Brain microvascular endothelial cell (primary cell): ENCODE measurements at regions not wholly inside any gene's neighbourhood (a gene's known extent, or its start where the extent isn't known, plus 50 kb on each side); places are given as distances from the start of the nearest gene placed in this dataset.

Source experiments
- DNase-seq: peaks from one replicate; pipeline ENCODE4 v3.0.0-alpha.2; 2020
- H3K27ac ChIP-seq: fragments of 250-450 bp; sonication (Bioruptor Pico); 2 replicates; pipeline ENCODE4 v1.5.1; 2020; ENCODE audit warnings: mild to moderate bottlenecking, moderate library complexity
- H3K27me3 ChIP-seq: fragments of 250-450 bp; sonication (Bioruptor Pico); replicated peaks from 2 replicates; pipeline ENCODE4 v1.5.1; 2020; ENCODE audit warnings: mild to moderate bottlenecking
- H3K36me3 ChIP-seq: fragments of 250-450 bp; sonication (Bioruptor Pico); replicated peaks from 2 replicates; pipeline ENCODE4 v1.5.1; 2020; ENCODE audit warnings: mild to moderate bottlenecking
- H3K4me3 ChIP-seq: 2 replicates; pipeline ENCODE4 v1.5.1; 2011; ENCODE audit warnings: low read depth, mild to moderate bottlenecking, control low read depth, low read length, moderate library complexity
- in situ Hi-C: cut with HindIII; loops from 2 replicates; pipeline ENCODE4 v1.10.0; 2017; ENCODE audit warnings: low sequenced_read_pairs, low pct_ligation_motif_present
- TF ChIP-seq, protein P1 (sequence below): IDR thresholded peaks from 2 replicates; pipeline ENCODE4 v1.5.1; 2011; ENCODE audit warnings: low read depth, mild to moderate bottlenecking, moderate library complexity, low read length, control low read depth, inconsistent platforms; ENCODE audit errors: missing control alignments

DNA sequence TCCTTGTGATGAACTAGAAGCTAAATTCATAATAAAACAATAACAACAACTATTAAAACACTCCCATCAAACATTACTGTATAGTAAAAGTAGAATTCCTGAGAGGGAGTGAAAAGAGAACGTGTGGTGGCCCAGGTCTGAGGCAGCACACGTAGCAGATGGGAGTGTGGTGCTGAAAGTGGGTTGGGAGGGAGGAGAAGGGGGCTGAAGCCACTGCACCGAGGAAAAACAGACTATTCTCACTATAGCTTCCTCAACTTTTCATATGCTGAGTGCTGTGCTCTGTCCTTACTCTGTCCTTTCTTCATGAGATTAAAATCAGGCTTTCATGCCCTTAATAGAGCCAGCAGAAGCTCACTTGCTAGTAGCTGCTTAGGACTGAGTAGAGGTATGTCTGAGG, 170.9 kb downstream of the PCSK1 start:
- H3K36me3 ChIP-seq: no peaks in the 10 kb centered on the region
- TF ChIP-seq, protein P1, sequence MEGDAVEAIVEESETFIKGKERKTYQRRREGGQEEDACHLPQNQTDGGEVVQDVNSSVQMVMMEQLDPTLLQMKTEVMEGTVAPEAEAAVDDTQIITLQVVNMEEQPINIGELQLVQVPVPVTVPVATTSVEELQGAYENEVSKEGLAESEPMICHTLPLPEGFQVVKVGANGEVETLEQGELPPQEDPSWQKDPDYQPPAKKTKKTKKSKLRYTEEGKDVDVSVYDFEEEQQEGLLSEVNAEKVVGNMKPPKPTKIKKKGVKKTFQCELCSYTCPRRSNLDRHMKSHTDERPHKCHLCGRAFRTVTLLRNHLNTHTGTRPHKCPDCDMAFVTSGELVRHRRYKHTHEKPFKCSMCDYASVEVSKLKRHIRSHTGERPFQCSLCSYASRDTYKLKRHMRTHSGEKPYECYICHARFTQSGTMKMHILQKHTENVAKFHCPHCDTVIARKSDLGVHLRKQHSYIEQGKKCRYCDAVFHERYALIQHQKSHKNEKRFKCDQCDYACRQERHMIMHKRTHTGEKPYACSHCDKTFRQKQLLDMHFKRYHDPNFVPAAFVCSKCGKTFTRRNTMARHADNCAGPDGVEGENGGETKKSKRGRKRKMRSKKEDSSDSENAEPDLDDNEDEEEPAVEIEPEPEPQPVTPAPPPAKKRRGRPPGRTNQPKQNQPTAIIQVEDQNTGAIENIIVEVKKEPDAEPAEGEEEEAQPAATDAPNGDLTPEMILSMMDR: no peak
- no peak overlapping the region for H3K27ac ChIP-seq
- no peak overlapping the region for H3K4me3 ChIP-seq
- no peak for DNase-seq
- in situ Hi-C loops: no loop called here
- H3K27me3 ChIP-seq: no peaks in the 10 kb centered on the region

GRCh38 chr5:96260009-96260408, 173.0 kb downstream of the PCSK1 start:
- DNase-seq: no peak
- in situ Hi-C loops: no loop called here
- TF ChIP-seq, protein P1: no peak
- Histone ChIP-seq H3K36me3 (no peaks in the 10 kb centered on the region), H3K27me3 (no peaks in the 10 kb centered on the region), H3K4me3 (no peak overlapping the region), H3K27ac (no peak overlapping the region)

DNA sequence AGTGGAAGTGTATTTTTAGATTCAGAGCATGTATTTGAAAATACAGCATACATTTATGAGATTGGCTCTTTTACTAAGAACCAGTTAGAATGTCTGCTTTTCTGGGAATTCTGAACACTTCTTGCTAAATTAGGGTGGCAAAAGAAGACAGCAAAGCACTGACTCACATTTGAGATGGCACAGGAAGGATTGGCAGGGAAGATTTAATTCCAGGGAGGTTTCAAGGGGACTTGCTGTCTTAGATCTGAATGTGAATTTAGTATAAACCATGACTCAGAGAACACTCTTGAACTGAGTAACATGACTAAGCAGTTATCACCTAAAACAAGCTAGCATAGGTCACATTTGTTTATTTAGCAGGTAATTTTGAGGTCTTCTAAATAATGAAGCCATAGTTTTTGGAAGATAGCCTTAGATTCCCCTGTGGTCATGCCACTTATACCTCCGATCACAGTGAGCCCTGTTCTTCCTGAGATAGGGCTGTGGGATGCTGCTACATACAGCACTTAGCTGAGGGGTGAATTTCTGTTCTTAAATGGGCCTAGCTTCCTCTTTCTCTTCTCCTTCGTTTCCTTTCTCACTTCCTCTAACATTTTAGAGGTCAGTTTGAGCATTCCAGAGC, 173.8 kb downstream of the PCSK1 start:
- TF ChIP-seq, protein P1: no peak
- Histone ChIP-seq H3K36me3 (no peaks in the 10 kb centered on the region), H3K27ac (peak overlapping the region; percentile 28)

GRCh38 chr5:96258692-96259091, 174.4 kb downstream of the PCSK1 start:
- H3K27ac ChIP-seq: peak overlapping the region; percentile 28
- in situ Hi-C loops: no loop called here
- H3K36me3 ChIP-seq: no peaks in the 10 kb centered on the region
- no peak overlapping the region for H3K4me3 ChIP-seq
- TF ChIP-seq, protein P1: no peak
- H3K27me3 ChIP-seq: no peaks in the 10 kb centered on the region
- no peak for DNase-seq

More for the DNA sequence above, 173.8 kb downstream of the PCSK1 start:
- no peak for DNase-seq
- H3K4me3 ChIP-seq: no peak overlapping the region
- in situ Hi-C loops: no loop called here
- no peaks in the 10 kb centered on the region for H3K27me3 ChIP-seq

DNA sequence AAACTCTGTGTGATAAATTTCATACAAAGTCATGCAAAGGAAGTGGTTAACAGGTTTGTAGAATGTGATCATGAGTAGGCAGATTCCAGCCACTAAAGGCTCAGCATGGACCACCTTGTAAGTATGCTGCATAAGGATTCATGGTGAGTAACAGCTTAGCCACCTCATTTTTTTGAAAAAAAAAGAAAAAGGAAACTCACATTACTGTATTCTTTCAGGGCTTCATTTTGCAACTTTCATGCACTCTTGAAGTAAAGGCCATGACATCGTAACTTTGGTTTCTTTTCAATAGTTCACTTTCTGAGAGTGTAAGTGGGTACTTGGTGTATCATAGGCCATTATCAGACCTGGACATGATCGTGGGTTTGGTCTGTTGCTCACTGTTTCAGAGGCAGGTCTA, 175.1 kb downstream of the PCSK1 start:
- in situ Hi-C loops: no loop called here
- Histone ChIP-seq H3K4me3 (no peak overlapping the region), H3K27me3 (no peaks in the 10 kb centered on the region), H3K27ac (peak overlapping the region; percentile 44), H3K36me3 (no peaks in the 10 kb centered on the region)
- peak; percentile 41 for DNase-seq
- TF ChIP-seq, protein P1: no peak

DNA sequence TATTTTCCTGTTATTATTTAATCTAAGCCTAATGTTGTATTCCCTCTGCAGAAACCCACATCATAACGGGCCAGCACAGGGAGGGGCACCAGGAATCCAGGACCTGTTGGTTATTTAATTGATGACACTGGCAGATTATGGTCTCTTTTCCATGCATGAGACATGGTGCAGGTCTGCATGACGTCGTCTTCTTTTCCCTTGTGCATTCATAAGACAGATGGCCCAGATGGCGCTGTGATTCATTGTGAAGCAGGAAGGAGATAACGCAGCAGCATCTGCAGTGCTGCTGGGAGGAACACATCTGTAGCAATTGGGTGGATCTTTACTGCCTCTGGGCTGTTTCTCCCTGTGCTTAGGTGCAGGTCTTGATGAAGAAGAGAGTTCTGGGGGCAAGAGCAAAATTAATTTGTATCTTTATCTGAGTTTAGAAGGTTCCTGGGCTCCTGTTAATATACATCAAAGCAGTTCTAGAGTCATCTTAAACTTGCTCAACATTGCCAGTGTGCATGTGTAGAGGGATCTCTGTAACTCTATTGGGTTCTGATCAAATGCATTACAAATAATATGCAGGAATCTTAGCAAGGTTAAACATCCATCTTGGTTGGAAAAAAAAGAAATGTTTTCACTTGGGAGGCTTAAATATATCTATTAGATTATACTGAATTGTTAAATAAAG, 176.1 kb downstream of the PCSK1 start:
- Histone ChIP-seq H3K4me3 (no peak overlapping the region), H3K36me3 (no peaks in the 10 kb centered on the region), H3K27ac (peak overlapping the region; percentile 44), H3K27me3 (no peaks in the 10 kb centered on the region)
- in situ Hi-C loops: no loop called here
- peak; percentile 89 for DNase-seq
- TF ChIP-seq, protein P1: peak; percentile 38
